Astrocyte (in vitro differentiated cells and primary cell): ENCODE measurements at regions not wholly inside any gene's neighbourhood (a gene's known extent, or its start where the extent isn't known, plus 50 kb on each side); places are given as distances from the start of the nearest gene placed in this dataset.

Source experiments
- CTCF ChIP-seq: IDR thresholded peaks from 2 replicates; pipeline ENCODE4 v1.5.1; 2011; ENCODE audit warnings: low read depth, mild to moderate bottlenecking, inconsistent platforms, low read length, moderate library complexity; ENCODE audit not compliant: insufficient read depth
- EZH2 ChIP-seq: IDR thresholded peaks from 2 replicates; pipeline ENCODE4 v1.6.1; 2012; ENCODE audit warnings: mild to moderate bottlenecking, low read length, inconsistent platforms; ENCODE audit not compliant: insufficient read depth

DNA sequence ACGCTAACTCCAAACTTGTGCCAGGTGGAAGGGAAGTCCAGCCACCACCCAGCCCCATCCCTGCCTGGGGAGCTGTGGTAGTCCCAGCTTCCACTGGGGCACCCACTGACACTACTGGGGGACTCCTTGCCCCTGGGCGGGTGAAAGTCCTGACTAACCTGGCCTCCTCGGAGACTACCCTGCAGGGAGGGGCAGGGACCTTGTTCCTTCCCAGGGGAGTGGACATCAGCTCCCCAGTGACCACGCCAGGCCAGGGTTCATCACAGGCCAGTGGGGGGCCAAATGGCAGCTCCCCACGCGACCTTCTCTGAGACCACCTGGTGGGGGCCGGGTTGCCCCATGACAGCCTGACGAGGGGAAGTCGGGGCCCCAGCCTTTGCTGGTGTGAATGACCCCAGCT lies 420.0 kb upstream of the SALL3 start:
- no peak for TF ChIP-seq CTCF
- no peak for TF ChIP-seq EZH2
